ENCODE measurements at regions not wholly inside any gene's neighbourhood (a gene's known extent, or its start where the extent isn't known, plus 50 kb on each side); places are given as distances from the start of the nearest gene placed in this dataset.

GRCh38 chr14:58830121-58830520 is 192.4 kb downstream of the DACT1 start:
- H3K4me3 ChIP-seq (ENCODE audit: insufficient read depth, low read depth, low read length): no peak overlapping the region
- DNase-seq: no peak
- no peaks in the 10 kb centered on the region for H3K36me3 ChIP-seq (replicated peaks; ENCODE audit: control insufficient read depth, insufficient read depth, low read length)
- no peaks in the 10 kb centered on the region for H3K27me3 ChIP-seq (ENCODE audit: control insufficient read depth, insufficient read depth, low read length)

GRCh38 chr14:58832095-58832521 is 194.3 kb downstream of the DACT1 start:
- DNase-seq: no peak
- no peaks in the 10 kb centered on the region for H3K36me3 ChIP-seq (replicated peaks; ENCODE audit: control insufficient read depth, insufficient read depth, low read length)
- no peak overlapping the region for H3K4me3 ChIP-seq (ENCODE audit: insufficient read depth, low read depth, low read length)
- no peaks in the 10 kb centered on the region for H3K27me3 ChIP-seq (ENCODE audit: control insufficient read depth, insufficient read depth, low read length)

DNA sequence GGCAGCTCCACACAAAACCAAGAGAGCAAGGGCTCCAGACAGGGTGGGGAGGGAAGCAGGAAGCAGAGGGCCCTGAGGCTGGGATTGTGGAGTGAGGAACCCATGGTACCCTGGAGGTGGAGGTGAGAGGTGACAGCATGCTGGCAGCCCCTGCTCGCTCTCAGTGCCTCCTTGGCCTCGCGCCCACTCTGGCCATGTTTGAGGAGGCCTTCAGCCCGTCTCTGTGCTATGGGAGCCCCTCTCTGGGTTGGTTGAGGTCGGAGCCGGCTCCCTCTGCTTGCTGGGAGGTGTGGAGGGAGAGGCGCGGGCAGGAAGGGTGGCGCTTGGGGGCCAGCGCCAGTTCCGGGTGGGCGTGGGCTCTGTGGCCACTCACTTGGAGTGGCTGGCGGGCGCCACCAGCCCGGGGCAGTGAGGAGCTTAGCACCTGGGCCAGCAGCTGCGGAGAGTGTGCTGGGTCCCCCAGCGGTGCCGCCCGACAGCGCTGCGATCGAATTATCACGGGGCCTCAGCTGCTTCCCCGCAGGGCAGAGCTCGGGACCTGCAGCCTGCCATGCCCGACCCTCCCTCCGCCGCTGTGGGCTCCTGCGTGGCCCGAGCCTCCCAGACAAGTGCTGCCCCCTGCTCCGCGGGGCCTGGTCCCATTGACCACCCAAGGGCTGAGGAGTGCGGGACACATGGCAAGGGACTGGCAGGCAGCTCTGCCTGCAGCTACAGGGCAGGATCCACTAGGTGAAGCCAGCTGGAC is 196.0 kb downstream of the DACT1 start:
- H3K4me3 ChIP-seq (ENCODE audit: insufficient read depth, low read depth, low read length): no peak overlapping the region
- no peaks in the 10 kb centered on the region for H3K36me3 ChIP-seq (replicated peaks; ENCODE audit: control insufficient read depth, insufficient read depth, low read length)
- H3K27me3 ChIP-seq (ENCODE audit: control insufficient read depth, insufficient read depth, low read length): no peaks in the 10 kb centered on the region
- DNase-seq: no peak

DNA sequence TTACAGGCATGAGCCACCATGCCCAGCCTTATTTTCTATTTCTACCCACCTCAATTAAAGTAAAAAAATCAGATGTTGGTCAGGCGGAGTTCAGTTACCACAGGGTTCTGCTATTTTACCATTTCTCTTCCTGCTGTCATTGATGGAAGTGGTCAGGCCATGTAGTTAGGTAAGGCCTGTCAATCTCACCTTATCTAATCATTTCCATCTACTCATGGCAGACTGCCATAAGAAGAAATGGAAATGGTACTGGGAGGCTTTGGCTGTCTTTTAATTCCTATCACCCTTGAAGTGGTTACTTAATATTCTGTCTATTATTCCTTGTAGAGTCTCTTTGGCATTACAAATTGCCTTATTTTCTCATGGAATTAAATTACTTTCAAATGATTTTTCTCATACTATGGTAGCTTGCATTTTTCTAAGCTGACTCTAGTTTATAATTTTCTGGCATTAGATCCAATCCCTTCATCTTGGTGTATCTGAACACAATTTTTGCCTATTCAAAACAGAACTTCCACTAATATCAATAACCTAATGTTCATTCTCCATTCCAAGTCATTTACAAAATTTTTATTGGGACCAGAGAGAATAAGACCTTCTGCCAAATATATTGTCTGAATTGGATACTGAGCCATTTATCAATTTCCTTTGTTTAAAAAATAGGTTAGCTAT is 198.7 kb downstream of the DACT1 start:
- DNase-seq: no peak
- no peaks in the 10 kb centered on the region for H3K27me3 ChIP-seq (ENCODE audit: control insufficient read depth, insufficient read depth, low read length)
- H3K4me3 ChIP-seq (ENCODE audit: insufficient read depth, low read depth, low read length): no peak overlapping the region
- H3K36me3 ChIP-seq (replicated peaks; ENCODE audit: control insufficient read depth, insufficient read depth, low read length): no peaks in the 10 kb centered on the region

DNA sequence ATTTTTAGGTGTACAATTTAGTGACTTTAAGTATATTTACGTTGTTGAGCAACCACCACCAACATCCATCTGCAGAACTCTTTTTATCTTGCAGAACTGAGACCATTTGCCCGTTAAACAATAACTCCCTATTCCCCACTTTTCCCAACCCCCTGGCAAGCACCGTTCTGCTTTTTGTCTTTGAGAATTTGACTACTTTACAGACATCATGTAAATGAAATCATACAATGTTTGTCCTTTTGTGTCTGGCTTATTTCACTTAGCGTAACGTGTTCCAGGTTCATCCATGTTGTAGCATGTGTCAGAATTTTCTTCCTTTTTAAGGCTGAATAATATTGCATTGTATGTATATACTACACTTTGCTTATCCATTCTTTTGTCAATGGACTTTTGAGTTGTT is 201.5 kb downstream of the DACT1 start:
- H3K27me3 ChIP-seq (ENCODE audit: control insufficient read depth, insufficient read depth, low read length): no peaks in the 10 kb centered on the region
- H3K4me3 ChIP-seq (ENCODE audit: insufficient read depth, low read depth, low read length): no peak overlapping the region
- no peaks in the 10 kb centered on the region for H3K36me3 ChIP-seq (replicated peaks; ENCODE audit: control insufficient read depth, insufficient read depth, low read length)
- no peak for DNase-seq

- DNase-seq: no peak
- Histone ChIP-seq H3K36me3 (replicated peaks; ENCODE audit: control insufficient read depth, insufficient read depth, low read length) (no peaks in the 10 kb centered on the region), H3K4me3 (ENCODE audit: insufficient read depth, low read depth, low read length) (no peak overlapping the region), H3K27me3 (ENCODE audit: control insufficient read depth, insufficient read depth, low read length) (no peaks in the 10 kb centered on the region)
Observed at GRCh38 chr14:58844544-58844943, 206.8 kb downstream of the DACT1 start.

GRCh38 chr14:58846682-58847465 is 209.1 kb downstream of the DACT1 start:
- Histone ChIP-seq H3K4me3 (ENCODE audit: insufficient read depth, low read depth, low read length) (no peak overlapping the region), H3K36me3 (replicated peaks; ENCODE audit: control insufficient read depth, insufficient read depth, low read length) (no peaks in the 10 kb centered on the region), H3K27me3 (ENCODE audit: control insufficient read depth, insufficient read depth, low read length) (no peaks in the 10 kb centered on the region)
- DNase-seq: no peak

DNA sequence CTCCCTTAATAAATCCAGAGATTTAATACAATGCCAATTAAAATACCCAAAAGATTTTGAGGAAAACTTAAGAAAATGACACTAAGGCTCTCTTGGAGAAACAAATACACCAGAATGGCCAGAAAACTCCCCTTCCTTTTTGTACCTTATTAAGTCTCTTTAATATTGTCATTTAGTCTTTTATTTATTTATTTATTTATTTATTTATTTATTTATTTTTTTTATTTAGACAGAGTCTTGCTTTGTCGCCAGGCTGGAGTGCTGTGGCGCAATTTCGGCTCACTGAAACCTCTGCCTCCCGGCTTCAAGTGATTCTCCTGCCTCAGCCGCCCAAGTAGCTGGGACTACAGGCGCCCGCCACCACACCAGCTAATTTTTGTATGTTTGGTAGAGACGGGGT is 210.6 kb downstream of the DACT1 start:
- Histone ChIP-seq H3K27me3 (ENCODE audit: control insufficient read depth, insufficient read depth, low read length) (no peaks in the 10 kb centered on the region), H3K36me3 (replicated peaks; ENCODE audit: control insufficient read depth, insufficient read depth, low read length) (no peaks in the 10 kb centered on the region), H3K4me3 (ENCODE audit: insufficient read depth, low read depth, low read length) (no peak overlapping the region)
- no peak for DNase-seq

DNA sequence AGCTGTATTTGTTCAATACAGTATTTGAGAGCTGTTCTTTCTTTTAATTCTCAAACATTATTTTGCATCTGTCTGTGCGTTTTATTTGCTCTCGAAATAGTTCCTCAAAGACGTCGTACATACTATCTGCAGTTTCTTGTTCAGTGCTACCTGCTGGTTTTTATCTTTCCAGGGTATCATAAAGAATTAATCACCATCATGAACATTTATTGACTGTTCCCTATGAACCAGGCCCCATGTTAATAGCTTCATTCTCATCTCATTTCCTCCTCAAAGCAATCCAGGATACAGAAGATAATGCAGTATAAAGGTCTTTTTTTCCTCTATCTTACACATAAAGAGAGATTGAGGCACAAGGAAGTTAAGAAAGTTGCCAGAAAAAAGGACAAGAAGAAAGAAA is 211.8 kb downstream of the DACT1 start:
- no peaks in the 10 kb centered on the region for H3K36me3 ChIP-seq (replicated peaks; ENCODE audit: control insufficient read depth, insufficient read depth, low read length)
- no peak overlapping the region for H3K4me3 ChIP-seq (ENCODE audit: insufficient read depth, low read depth, low read length)
- no peaks in the 10 kb centered on the region for H3K27me3 ChIP-seq (ENCODE audit: control insufficient read depth, insufficient read depth, low read length)
- DNase-seq: no peak

GRCh38 chr14:58850011-58850410 is 212.2 kb downstream of the DACT1 start:
- Histone ChIP-seq H3K4me3 (ENCODE audit: insufficient read depth, low read depth, low read length) (no peak overlapping the region), H3K27me3 (ENCODE audit: control insufficient read depth, insufficient read depth, low read length) (no peaks in the 10 kb centered on the region), H3K36me3 (replicated peaks; ENCODE audit: control insufficient read depth, insufficient read depth, low read length) (no peaks in the 10 kb centered on the region)
- DNase-seq: no peak

DNA sequence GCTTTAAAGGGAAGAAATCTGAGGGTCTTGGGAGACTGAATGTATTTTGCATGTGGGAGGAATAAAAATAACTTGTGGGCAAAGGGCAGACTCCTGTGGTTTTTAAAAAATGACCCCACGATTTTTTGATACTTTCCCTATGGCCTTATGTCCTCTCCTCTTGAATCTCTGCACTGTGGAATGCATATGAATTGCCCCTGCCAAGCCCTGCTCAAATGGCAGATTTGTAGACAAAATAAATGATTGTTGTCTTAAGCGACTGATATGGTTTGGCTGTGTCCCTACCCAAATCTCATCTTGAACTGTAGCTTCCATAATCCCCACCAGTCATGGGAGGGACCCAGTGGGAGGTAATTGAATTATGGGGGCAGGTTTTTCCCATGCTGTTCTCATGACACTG is 223.8 kb downstream of the DACT1 start:
- DNase-seq: no peak
- Histone ChIP-seq H3K4me3 (ENCODE audit: insufficient read depth, low read depth, low read length) (no peak overlapping the region), H3K36me3 (replicated peaks; ENCODE audit: control insufficient read depth, insufficient read depth, low read length) (no peaks in the 10 kb centered on the region), H3K27me3 (ENCODE audit: control insufficient read depth, insufficient read depth, low read length) (no peaks in the 10 kb centered on the region)

DNA sequence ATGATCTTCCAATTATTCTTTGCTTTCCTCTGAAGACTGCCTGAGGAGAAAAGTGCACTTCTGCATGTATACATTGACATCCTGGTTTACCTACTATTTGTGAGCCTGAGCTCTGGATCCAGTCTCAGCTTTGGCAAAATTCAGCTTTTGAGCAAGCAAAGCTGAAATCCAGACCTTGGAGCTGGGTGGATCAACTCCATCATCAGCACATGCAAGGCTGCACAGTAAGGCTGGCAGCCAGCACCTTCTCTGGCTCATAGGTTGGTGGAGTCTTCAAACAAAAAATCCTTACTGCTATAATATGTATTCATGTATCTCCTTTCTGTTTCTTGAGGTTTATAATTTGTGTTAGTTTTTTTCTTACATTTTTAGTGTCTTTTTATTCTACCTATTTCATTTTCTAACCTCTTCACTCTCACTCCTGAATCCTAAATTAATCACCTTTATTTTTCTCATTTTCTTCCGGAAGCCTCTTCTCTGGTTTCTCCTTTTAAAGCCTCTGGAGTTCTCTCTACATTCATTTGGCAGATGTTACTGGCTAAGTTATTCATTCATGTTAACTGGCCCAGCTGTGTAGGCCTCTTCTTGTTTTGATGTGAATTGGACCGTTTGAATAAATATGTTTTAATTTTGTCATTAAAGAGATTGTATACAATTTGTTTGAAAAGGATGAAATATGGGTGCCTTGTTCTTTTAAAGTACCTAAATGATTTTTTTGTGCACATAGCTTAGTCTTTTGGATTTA is 224.8 kb downstream of the DACT1 start:
- Histone ChIP-seq H3K27me3 (ENCODE audit: control insufficient read depth, insufficient read depth, low read length) (no peaks in the 10 kb centered on the region), H3K36me3 (replicated peaks; ENCODE audit: control insufficient read depth, insufficient read depth, low read length) (no peaks in the 10 kb centered on the region), H3K4me3 (ENCODE audit: insufficient read depth, low read depth, low read length) (no peak overlapping the region)
- no peak for DNase-seq

GRCh38 chr14:58863661-58864345 is 226.0 kb downstream of the DACT1 start:
- H3K36me3 ChIP-seq (replicated peaks; ENCODE audit: control insufficient read depth, insufficient read depth, low read length): no peaks in the 10 kb centered on the region
- no peak overlapping the region for H3K4me3 ChIP-seq (ENCODE audit: insufficient read depth, low read depth, low read length)
- no peaks in the 10 kb centered on the region for H3K27me3 ChIP-seq (ENCODE audit: control insufficient read depth, insufficient read depth, low read length)
- DNase-seq: no peak

All from H7 (cell line).